K562 (cell line): ENCODE measurements at regions not wholly inside any gene's neighbourhood (a gene's known extent, or its start where the extent isn't known, plus 50 kb on each side); places are given as distances from the start of the nearest gene placed in this dataset.

Experiments used
- ARID2 ChIP-seq: fragments of 450-650 bp; IDR thresholded peaks from 2 replicates; pipeline ENCODE4 v1.6.1; 2017; ENCODE audit warnings: antibody characterized with exemption, mild to moderate bottlenecking
- ATF7 ChIP-seq: fragments of 450-650 bp; IDR thresholded peaks from 2 replicates; pipeline ENCODE4 v1.7.1; 2014; ENCODE audit warnings: mild to moderate bottlenecking, moderate library complexity
- CHD2 ChIP-seq: IDR thresholded peaks from 2 replicates; pipeline ENCODE4 v1.6.1; 2011; ENCODE audit warnings: low read depth, low read length
- FOSL1 ChIP-seq: fragments of 200-800 bp; sonication (Bioruptor generic); conservative IDR thresholded peaks from 2 replicates; pipeline ENCODE4 v1.6.1; 2016; ENCODE audit warnings: missing genetic modification characterization, missing compliant biosample characterization
- GTF2A2 ChIP-seq: IDR thresholded peaks from 2 replicates; pipeline ENCODE4 v1.6.1; 2016; ENCODE audit warnings: mild to moderate bottlenecking, missing genetic modification characterization, missing compliant biosample characterization
- HIVEP1 ChIP-seq: fragments of 250-450 bp; sonication (Bioruptor Pico); IDR thresholded peaks from 2 replicates; pipeline ENCODE4 v1.4.0; 2020; ENCODE audit warnings: mild to moderate bottlenecking
- MTA1 ChIP-seq: fragments of 450-650 bp; IDR thresholded peaks from 2 replicates; pipeline ENCODE4 v1.6.1; 2017; ENCODE audit warnings: borderline replicate concordance
- SIN3A ChIP-seq, 2 experiments: fragments of 150-350 bp in 1 of 2; IDR thresholded peaks; 2 replicates each; pipeline ENCODE4 v1.6.1; 2011 to 2016; ENCODE audit warnings: borderline replicate concordance in 2 of 2, low read depth in 2 of 2, low read length in 2 of 2, mild to moderate bottlenecking in 2 of 2, moderate library complexity in 2 of 2; ENCODE audit not compliant: control insufficient read depth in 1 of 2
- SMC3 ChIP-seq: conservative IDR thresholded peaks from 2 replicates; pipeline ENCODE4 v1.6.1; 2011; ENCODE audit warnings: low read depth, low read length, improper control_type of control experiment; ENCODE audit not compliant: insufficient read depth
- STAT5B ChIP-seq: fragments of 250-450 bp; sonication (Bioruptor Pico); IDR thresholded peaks from 2 replicates; pipeline ENCODE4 v1.8.0; 2021; ENCODE audit warnings: mild to moderate bottlenecking, inconsistent platforms
- TAF1 ChIP-seq: IDR thresholded peaks from 2 replicates; pipeline ENCODE4 v1.6.1; 2011; ENCODE audit warnings: mild to moderate bottlenecking, low read length, moderate library complexity; ENCODE audit not compliant: insufficient read depth, control insufficient read depth, severe bottlenecking; ENCODE audit errors: extremely low read depth
- USF2 ChIP-seq: sonication (generic); formaldehyde crosslinking; IDR thresholded peaks from 2 replicates; pipeline ENCODE4 v1.5.0; 2020; ENCODE audit warnings: missing genetic modification reagents
- ZNF140 ChIP-seq: fragments of 250-450 bp; sonication (Bioruptor Pico); IDR thresholded peaks from 2 replicates; pipeline ENCODE4 v1.8.0; 2021; ENCODE audit warnings: moderate library complexity, mild to moderate bottlenecking, inconsistent platforms

- TF ChIP-seq FOSL1 (no peak), USF2 (CRISPR knock-in tag) (no peak), GTF2A2 (no peak), ARID2 (no peak), ATF7 (no peak), MTA1 (no peak), ZNF140 (CRISPR knock-in tag) (no peak), SIN3A (IDR thresholded peaks at IDR 0.05; ENCODE audit: borderline replicate concordance in 2 of 2, control insufficient read depth in 1 of 2, low read depth in 2 of 2, low read length in 2 of 2) (no peak), TAF1 (no peak), HIVEP1 (CRISPR knock-in tag) (no peak), STAT5B (CRISPR knock-in tag) (no peak), SMC3 (no peak), CHD2 (no peak)
These were observed 815.0 kb upstream of the PCDH10 start for GRCh38 chr4:132334081-132334480.
